Type B pancreatic cell (in vitro differentiated cells): ENCODE measurements at regions not wholly inside any gene's neighbourhood (a gene's known extent, or its start where the extent isn't known, plus 50 kb on each side); places are given as distances from the start of the nearest gene placed in this dataset.
"Not testable (repeated sequence)": the region's sequence is repeated elsewhere in the genome, so short reads cannot be mapped to it uniquely, and the experiment has no call there.

ENCODE experiments used
- DNase-seq: peaks from one replicate; pipeline ENCODE4 v3.0.0; 2021; ENCODE audit warnings: mixed read lengths; ENCODE audit not compliant: unreplicated experiment; ENCODE audit errors: extremely low spot score
- H3K27ac Mint-ChIP-seq: 2 replicates; pipeline ENCODE4 v1.8.0; 2021; ENCODE audit warnings: mild to moderate bottlenecking, mixed read lengths
- H3K27me3 Mint-ChIP-seq: 2 replicates; pipeline ENCODE4 v1.8.0; 2021; ENCODE audit warnings: mixed read lengths
- H3K36me3 Mint-ChIP-seq: 2 replicates; pipeline ENCODE4 v1.8.0; 2021; ENCODE audit warnings: mixed read lengths
- H3K4me1 Mint-ChIP-seq: one replicate; pipeline ENCODE4 v1.8.0; 2021; ENCODE audit warnings: mixed read lengths; ENCODE audit not compliant: unreplicated experiment
- H3K4me3 Mint-ChIP-seq: 2 replicates; pipeline ENCODE4 v1.8.0; 2021; ENCODE audit warnings: mild to moderate bottlenecking, mixed read lengths
- H3K9me3 Mint-ChIP-seq: 2 replicates; pipeline ENCODE4 v1.8.0; 2021; ENCODE audit warnings: mixed read lengths
- TF ChIP-seq, protein P1 (sequence below): fragments of 200-600 bp; sonication (generic); conservative IDR thresholded peaks from 2 replicates; pipeline ENCODE4 v1.5.0; 2021; ENCODE audit warnings: antibody characterized with exemption, mild to moderate bottlenecking

DNA sequence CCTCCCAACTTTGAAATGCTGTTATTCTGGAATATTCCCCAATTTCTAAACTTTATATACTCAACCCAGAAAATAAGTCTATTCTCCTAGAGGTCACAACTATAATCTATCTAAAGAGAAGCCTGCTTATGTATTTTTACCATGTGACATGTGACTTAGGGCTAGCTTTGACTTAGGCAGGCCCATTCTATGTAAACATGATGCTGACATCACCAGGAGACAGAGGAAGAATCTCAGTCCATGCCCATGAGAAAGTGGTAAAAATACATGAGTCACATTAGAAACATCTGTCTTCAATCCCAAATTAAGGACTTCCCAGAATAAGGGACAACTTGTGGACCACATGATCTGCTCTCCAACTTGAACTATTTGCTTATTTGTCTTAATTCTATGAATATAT lies 113.6 kb upstream of the ID4 start:
- no peak overlapping the region for H3K4me3 Mint-ChIP-seq
- no peak for DNase-seq
- no peaks in the 10 kb centered on the region for H3K36me3 Mint-ChIP-seq
- no peak overlapping the region for H3K27ac Mint-ChIP-seq
- TF ChIP-seq, protein P1, sequence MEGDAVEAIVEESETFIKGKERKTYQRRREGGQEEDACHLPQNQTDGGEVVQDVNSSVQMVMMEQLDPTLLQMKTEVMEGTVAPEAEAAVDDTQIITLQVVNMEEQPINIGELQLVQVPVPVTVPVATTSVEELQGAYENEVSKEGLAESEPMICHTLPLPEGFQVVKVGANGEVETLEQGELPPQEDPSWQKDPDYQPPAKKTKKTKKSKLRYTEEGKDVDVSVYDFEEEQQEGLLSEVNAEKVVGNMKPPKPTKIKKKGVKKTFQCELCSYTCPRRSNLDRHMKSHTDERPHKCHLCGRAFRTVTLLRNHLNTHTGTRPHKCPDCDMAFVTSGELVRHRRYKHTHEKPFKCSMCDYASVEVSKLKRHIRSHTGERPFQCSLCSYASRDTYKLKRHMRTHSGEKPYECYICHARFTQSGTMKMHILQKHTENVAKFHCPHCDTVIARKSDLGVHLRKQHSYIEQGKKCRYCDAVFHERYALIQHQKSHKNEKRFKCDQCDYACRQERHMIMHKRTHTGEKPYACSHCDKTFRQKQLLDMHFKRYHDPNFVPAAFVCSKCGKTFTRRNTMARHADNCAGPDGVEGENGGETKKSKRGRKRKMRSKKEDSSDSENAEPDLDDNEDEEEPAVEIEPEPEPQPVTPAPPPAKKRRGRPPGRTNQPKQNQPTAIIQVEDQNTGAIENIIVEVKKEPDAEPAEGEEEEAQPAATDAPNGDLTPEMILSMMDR: no peak
- peaks cover 17% of the 10 kb centered on the region for H3K4me1 Mint-ChIP-seq
- H3K27me3 Mint-ChIP-seq: peaks cover 4% of the 10 kb centered on the region
- H3K9me3 Mint-ChIP-seq: no peaks in the 10 kb centered on the region

DNA sequence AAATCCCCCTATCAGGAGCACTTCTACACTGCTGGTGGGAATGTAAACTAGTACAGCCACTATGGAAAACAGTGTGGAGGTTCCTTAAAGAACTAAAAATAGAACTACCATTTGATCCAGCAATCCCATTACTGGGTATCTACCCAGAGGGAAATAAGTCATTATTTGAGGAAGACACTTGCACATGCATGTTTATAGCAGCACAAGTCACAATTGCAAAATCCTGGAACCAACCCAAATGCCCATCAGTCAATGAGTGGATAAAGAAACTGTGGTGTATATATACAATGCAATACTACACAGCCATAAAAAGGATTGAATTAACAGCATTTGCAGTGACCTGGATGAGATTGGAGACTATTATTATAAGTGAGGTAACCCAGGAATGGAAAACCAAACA lies 111.7 kb upstream of the ID4 start:
- H3K9me3 Mint-ChIP-seq, H3K36me3 Mint-ChIP-seq, H3K4me3 Mint-ChIP-seq, H3K4me1 Mint-ChIP-seq, H3K27ac Mint-ChIP-seq, H3K27me3 Mint-ChIP-seq, DNase-seq: not testable (repeated sequence)

DNA sequence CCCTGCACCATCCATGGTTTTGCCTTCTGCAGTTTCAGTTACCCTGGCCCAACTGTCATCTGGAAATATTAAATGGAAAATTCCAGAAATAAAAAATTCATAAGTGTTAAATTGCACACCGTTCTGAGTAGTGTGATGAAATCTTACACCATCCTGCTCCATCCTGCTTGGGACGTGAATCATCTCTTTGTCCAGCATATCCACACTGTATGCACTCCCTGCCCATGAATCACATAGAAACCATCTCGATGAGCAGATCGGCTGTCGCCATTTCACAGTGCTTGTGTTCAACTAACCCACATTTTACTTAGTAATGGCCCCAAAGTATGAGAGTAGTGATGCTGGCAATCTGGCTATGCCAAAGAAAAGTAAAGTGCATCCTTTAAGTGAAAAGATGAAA lies 105.9 kb upstream of the ID4 start:
- Mint-ChIP-seq H3K27ac (no peak overlapping the region), H3K4me1 (peaks cover 9% of the 10 kb centered on the region), H3K27me3 (no peaks in the 10 kb centered on the region), H3K36me3 (no peaks in the 10 kb centered on the region), H3K9me3 (peaks cover 12% of the 10 kb centered on the region), H3K4me3 (no peak overlapping the region)
- no peak for DNase-seq
- TF ChIP-seq, protein P1: no peak

DNA sequence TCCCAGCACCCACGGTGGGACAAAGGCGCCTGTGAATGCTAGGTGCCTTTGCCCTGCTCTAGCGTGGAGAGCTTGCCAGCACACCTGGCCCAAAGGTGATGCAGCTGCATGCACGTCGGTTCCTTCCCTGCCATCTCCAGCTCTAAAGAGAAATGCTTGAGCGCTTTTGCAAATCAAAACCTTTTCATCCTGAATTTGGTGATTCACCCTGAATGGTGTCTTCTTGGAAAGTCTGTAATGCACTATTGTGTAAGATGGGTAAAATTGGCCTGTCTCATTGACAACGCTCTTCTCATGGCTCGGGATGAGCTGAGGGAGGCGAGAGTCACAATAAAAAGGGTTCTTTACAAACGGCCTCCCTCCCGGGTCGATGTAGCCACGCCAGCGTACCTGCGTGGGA lies 103.1 kb upstream of the ID4 start:
- H3K4me1 Mint-ChIP-seq: peaks cover 9% of the 10 kb centered on the region
- H3K36me3 Mint-ChIP-seq: no peaks in the 10 kb centered on the region
- DNase-seq: no peak
- no peak overlapping the region for H3K27ac Mint-ChIP-seq
- no peak overlapping the region for H3K4me3 Mint-ChIP-seq
- TF ChIP-seq, protein P1: no peak
- H3K9me3 Mint-ChIP-seq: peaks cover 12% of the 10 kb centered on the region
- no peaks in the 10 kb centered on the region for H3K27me3 Mint-ChIP-seq

DNA sequence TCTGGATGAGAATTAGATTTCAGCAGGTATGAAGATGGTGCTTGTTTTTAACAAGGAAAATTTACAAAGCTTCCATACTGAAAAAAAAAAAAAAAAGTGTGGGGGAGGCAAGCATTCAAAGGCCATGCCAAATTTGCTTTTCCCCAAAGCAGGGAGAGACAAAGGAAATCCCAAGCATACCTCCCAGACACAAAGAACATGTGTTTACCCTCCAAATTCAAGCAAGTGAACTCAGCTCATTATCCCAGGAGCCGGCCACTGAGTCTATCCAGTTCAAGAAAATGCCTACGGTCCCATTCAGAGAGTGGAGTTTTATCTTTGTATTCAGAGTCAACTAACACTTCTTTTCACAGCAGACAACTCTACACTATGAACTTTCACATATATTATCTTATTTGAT lies 102.7 kb upstream of the ID4 start:
- Mint-ChIP-seq H3K9me3 (peaks cover 12% of the 10 kb centered on the region), H3K4me3 (no peak overlapping the region), H3K36me3 (no peaks in the 10 kb centered on the region), H3K4me1 (peaks cover 9% of the 10 kb centered on the region), H3K27ac (no peak overlapping the region), H3K27me3 (no peaks in the 10 kb centered on the region)
- no peak for DNase-seq
- TF ChIP-seq, protein P1: no peak

DNA sequence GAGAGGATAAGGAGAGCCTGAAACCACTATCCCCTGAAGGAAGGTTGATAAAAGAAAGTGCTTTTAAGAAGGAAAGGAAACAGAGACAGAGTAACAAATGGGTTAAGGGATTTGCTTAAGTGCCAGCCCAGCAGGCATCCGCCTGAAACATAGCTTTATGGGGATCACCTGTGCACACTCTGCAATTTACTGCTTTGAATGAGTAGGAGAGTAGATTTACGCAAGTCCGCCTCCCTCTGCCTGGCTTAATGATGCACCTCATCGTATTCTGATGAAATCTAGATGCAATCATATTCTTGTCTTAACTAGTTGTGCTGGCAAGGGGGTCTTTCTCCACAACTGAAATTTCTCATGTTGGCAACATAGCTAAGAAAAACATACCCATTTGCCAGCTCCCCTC lies 101.1 kb upstream of the ID4 start:
- Mint-ChIP-seq H3K27me3 (no peaks in the 10 kb centered on the region), H3K36me3 (no peaks in the 10 kb centered on the region), H3K27ac (no peak overlapping the region), H3K9me3 (peaks cover 5% of the 10 kb centered on the region), H3K4me3 (no peak overlapping the region), H3K4me1 (peaks cover 9% of the 10 kb centered on the region)
- no peak for DNase-seq
- TF ChIP-seq, protein P1: no peak
